DLD1 (cell line): ENCODE measurements at regions not wholly inside any gene's neighbourhood (a gene's known extent, or its start where the extent isn't known, plus 50 kb on each side); places are given as distances from the start of the nearest gene placed in this dataset.

Source experiments
- in situ Hi-C: cut with HindIII; loops from 2 replicates; pipeline ENCODE4 v1.10.0; 2017; ENCODE audit warnings: low sequenced_read_pairs

- in situ Hi-C loops: no loop called here
Observed at GRCh38 chr17:77814091-77814772, 144.3 kb upstream of the TNRC6C start.

- in situ Hi-C loops: no loop called here
Observed at GRCh38 chr17:77815127-77815905, 143.2 kb upstream of the TNRC6C start.

- in situ Hi-C loops: no loop called here
Observed at GRCh38 chr17:77817953-77818352, 140.6 kb upstream of the TNRC6C start.

GRCh38 chr17:77819497-77819896 lies 139.0 kb upstream of the TNRC6C start:
- in situ Hi-C loops: no loop called here

- in situ Hi-C loops: no loop called here
Observed at GRCh38 chr17:77821114-77821513, 137.4 kb upstream of the TNRC6C start.

GRCh38 chr17:77822302-77823030 lies 136.0 kb upstream of the TNRC6C start:
- in situ Hi-C loops: no loop called here

GRCh38 chr17:77824102-77824779 lies 134.3 kb upstream of the TNRC6C start:
- in situ Hi-C loops: no loop called here

GRCh38 chr17:77824780-77825280 lies 133.7 kb upstream of the TNRC6C start:
- in situ Hi-C loops: no loop called here

- in situ Hi-C loops: no loop called here
Observed at GRCh38 chr17:77825621-77826020, 132.9 kb upstream of the TNRC6C start.

- in situ Hi-C loops: no loop called here
Observed at GRCh38 chr17:77826132-77826873, 132.2 kb upstream of the TNRC6C start.

- in situ Hi-C loops: no loop called here
Observed at GRCh38 chr17:77827039-77827438, 131.5 kb upstream of the TNRC6C start.

- in situ Hi-C loops: no loop called here
Observed at GRCh38 chr17:77827511-77827910, 131.0 kb upstream of the TNRC6C start.

GRCh38 chr17:77828749-77829539 lies 129.6 kb upstream of the TNRC6C start:
- in situ Hi-C loops: no loop called here

GRCh38 chr17:77829843-77830799 lies 128.4 kb upstream of the TNRC6C start:
- in situ Hi-C loops: no loop called here

GRCh38 chr17:77830816-77831473 lies 127.6 kb upstream of the TNRC6C start:
- in situ Hi-C loops: no loop called here

GRCh38 chr17:77831474-77832179 lies 126.9 kb upstream of the TNRC6C start:
- in situ Hi-C loops: no loop called here

- in situ Hi-C loops: no loop called here
Observed at GRCh38 chr17:77832180-77832560, 126.3 kb upstream of the TNRC6C start.
